Caco-2 (cell line): ENCODE measurements at regions not wholly inside any gene's neighbourhood (a gene's known extent, or its start where the extent isn't known, plus 50 kb on each side); places are given as distances from the start of the nearest gene placed in this dataset.
"Not testable (repeated sequence)": the region's sequence is repeated elsewhere in the genome, so short reads cannot be mapped to it uniquely, and the experiment has no call there.

Experiments
- BruUV-seq: library from RNA; stranded (reverse); fragments of 400-500 nt; replicated peaks from 2 replicates; lab custom pipeline; 2021; lab: Mats Ljungman, UMichigan
- CTCF ChIA-PET: fragments of 300-600 bp; sonication (Branson Sonifier 250); formaldehyde crosslinking; loops from one replicate; lab custom pipeline; 2022; ENCODE audit warnings: antibody characterized with exemption; lab: Charles Lee
- POLR2A ChIA-PET: fragments of 300-600 bp; sonication (Branson Sonifier 250); formaldehyde crosslinking; loops from one replicate; lab custom pipeline; 2022; ENCODE audit warnings: antibody characterized with exemption; lab: Charles Lee
- DNase-seq, 2 experiments: peaks; one replicate each; pipeline versions ENCODE4 v3.0.0 to v3.0.0-alpha.2; 2020 to 2022
- H3K27me3 ChIP-seq: replicated peaks from 2 replicates; pipeline ENCODE4 v1.6.0; 2011; ENCODE audit warnings: low read length; ENCODE audit not compliant: control insufficient read depth, insufficient read depth
- H3K36me3 ChIP-seq: 2 replicates; pipeline ENCODE4 v1.5.1; 2011; ENCODE audit warnings: low read length; ENCODE audit not compliant: control insufficient read depth, insufficient read depth
- H3K4me1 ChIP-seq: fragments of 250-450 bp; sonication (Bioruptor Pico); 2 replicates; pipeline ENCODE4 v1.5.1; 2020; ENCODE audit warnings: mild to moderate bottlenecking
- H3K4me3 ChIP-seq: 2 replicates; pipeline ENCODE4 v1.5.1; 2011; ENCODE audit warnings: low read depth, mild to moderate bottlenecking, control low read depth, low read length
- H3K9me3 ChIP-seq: fragments of 250-450 bp; sonication (Bioruptor Pico); 2 replicates; pipeline ENCODE4 v1.5.1; 2020; ENCODE audit warnings: mild to moderate bottlenecking, moderate library complexity
- H3K27ac Mint-ChIP-seq: one replicate; pipeline ENCODE4 v1.8.0; 2022; ENCODE audit warnings: mixed read lengths; ENCODE audit not compliant: unreplicated experiment
- H3K27me3 Mint-ChIP-seq: one replicate; pipeline ENCODE4 v1.8.0; 2022; ENCODE audit warnings: mixed read lengths; ENCODE audit not compliant: insufficient read depth, unreplicated experiment
- H3K36me3 Mint-ChIP-seq: one replicate; pipeline ENCODE4 v1.8.0; 2022; ENCODE audit warnings: mild to moderate bottlenecking, mixed read lengths; ENCODE audit not compliant: insufficient read depth, unreplicated experiment
- H3K4me1 Mint-ChIP-seq: one replicate; pipeline ENCODE4 v1.8.0; 2022; ENCODE audit warnings: low read depth, mixed read lengths; ENCODE audit not compliant: unreplicated experiment
- H3K4me3 Mint-ChIP-seq: one replicate; pipeline ENCODE4 v1.8.0; 2022; ENCODE audit warnings: mild to moderate bottlenecking, moderate library complexity, mixed read lengths; ENCODE audit not compliant: unreplicated experiment
- H3K9me3 Mint-ChIP-seq: one replicate; pipeline ENCODE4 v1.8.0; 2022; ENCODE audit warnings: mixed read lengths; ENCODE audit not compliant: unreplicated experiment
- intact Hi-C: fragments of 100-400 bp; cut with micrococcal nuclease; formaldehyde crosslinking; loops from one replicate; pipeline ENCODE4 v1.10.0; 2022; ENCODE audit not compliant: unreplicated experiment

- intact Hi-C loops, H3K27me3 Mint-ChIP-seq, BruUV-seq, CTCF ChIA-PET, H3K27me3 ChIP-seq, H3K9me3 Mint-ChIP-seq, H3K9me3 ChIP-seq, H3K27ac Mint-ChIP-seq, H3K4me3 ChIP-seq, H3K4me3 Mint-ChIP-seq, POLR2A ChIA-PET, DNase-seq, H3K4me1 Mint-ChIP-seq, H3K36me3 ChIP-seq, H3K4me1 ChIP-seq: not testable (repeated sequence)
- H3K36me3 Mint-ChIP-seq: peaks cover 20% of the 10 kb centered on the region
Measured at GRCh38 chr15:30723540-30724175, 97.7 kb downstream of the ARHGAP11B start.

DNA sequence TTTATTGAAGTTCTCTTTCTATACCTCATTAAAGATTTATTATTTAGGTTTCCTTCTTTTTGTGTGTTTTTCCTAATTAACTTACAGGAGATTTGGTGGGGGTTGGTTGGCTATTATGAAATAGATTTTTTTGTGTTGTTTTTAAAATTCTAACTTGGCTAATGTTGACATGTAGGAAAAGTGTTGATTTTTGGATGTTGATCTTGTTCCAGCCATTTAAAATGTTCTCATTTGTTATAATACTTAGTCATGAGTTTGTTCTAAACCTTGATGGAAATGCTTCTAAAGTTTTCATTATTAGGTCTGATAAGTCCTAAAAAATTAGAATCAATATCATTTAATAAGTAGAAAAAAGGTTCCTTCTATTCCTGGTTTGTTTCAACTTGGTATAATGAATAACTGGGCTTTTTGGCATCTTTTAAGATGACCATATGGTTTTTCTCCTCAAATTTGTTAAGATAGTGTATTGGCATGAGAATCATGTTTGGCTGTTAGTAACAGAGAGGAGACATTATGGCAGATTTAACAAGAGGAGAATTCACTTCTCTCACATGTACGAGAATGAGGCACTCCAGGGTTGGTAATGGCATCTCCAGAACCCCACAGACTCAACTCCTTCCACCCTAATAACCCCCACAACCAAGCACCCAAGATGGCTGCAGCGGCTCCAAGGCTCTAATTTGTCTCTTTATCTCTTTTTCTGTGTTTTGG lies 104.1 kb downstream of the ARHGAP11B start:
- H3K4me3 ChIP-seq, H3K9me3 Mint-ChIP-seq, H3K4me1 Mint-ChIP-seq, POLR2A ChIA-PET, H3K27me3 ChIP-seq, H3K4me3 Mint-ChIP-seq, CTCF ChIA-PET, H3K27ac Mint-ChIP-seq, H3K36me3 ChIP-seq, H3K4me1 ChIP-seq, BruUV-seq, DNase-seq, H3K27me3 Mint-ChIP-seq, H3K9me3 ChIP-seq, intact Hi-C loops: not testable (repeated sequence)
- peaks cover 33% of the 10 kb centered on the region for H3K36me3 Mint-ChIP-seq

- H3K27me3 ChIP-seq, H3K9me3 Mint-ChIP-seq, CTCF ChIA-PET, H3K4me1 ChIP-seq, H3K4me3 Mint-ChIP-seq, H3K4me3 ChIP-seq, H3K9me3 ChIP-seq, DNase-seq, H3K27me3 Mint-ChIP-seq, BruUV-seq, H3K27ac Mint-ChIP-seq, POLR2A ChIA-PET, H3K4me1 Mint-ChIP-seq, intact Hi-C loops, H3K36me3 ChIP-seq: not testable (repeated sequence)
- peaks cover 38% of the 10 kb centered on the region for H3K36me3 Mint-ChIP-seq
Measured at GRCh38 chr15:30730633-30731032, 104.7 kb downstream of the ARHGAP11B start.

DNA sequence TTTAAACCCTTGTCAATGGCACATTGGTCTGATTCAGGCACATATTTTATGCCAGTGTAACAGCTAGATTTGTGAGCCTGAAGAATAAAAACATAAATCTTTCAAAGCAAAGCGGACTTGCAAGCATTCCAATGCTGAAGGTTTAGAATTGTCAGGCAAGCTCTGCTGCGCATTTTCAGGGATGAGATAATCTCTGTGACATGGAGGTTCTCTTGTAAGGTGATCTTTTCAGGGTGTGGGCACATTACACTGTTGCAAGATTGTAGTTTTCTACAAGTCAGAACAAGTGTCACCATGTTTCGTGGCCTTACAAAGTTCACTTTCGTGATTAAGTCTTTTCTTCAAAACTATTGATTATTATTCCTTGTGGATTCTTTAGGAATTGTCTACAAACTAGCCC lies 106.2 kb downstream of the ARHGAP11B start:
- H3K4me3 Mint-ChIP-seq, H3K4me1 ChIP-seq, H3K4me3 ChIP-seq, intact Hi-C loops, H3K27ac Mint-ChIP-seq, H3K4me1 Mint-ChIP-seq, H3K36me3 ChIP-seq, H3K27me3 Mint-ChIP-seq, H3K27me3 ChIP-seq, H3K9me3 ChIP-seq, H3K9me3 Mint-ChIP-seq, POLR2A ChIA-PET, BruUV-seq, CTCF ChIA-PET, DNase-seq: not testable (repeated sequence)
- peaks cover 38% of the 10 kb centered on the region for H3K36me3 Mint-ChIP-seq

GRCh38 chr15:30735884-30736564 lies 110.1 kb downstream of the ARHGAP11B start:
- H3K4me1 Mint-ChIP-seq, POLR2A ChIA-PET, H3K9me3 ChIP-seq, H3K4me1 ChIP-seq, H3K27ac Mint-ChIP-seq, CTCF ChIA-PET, H3K4me3 ChIP-seq, intact Hi-C loops, H3K4me3 Mint-ChIP-seq, BruUV-seq, H3K27me3 Mint-ChIP-seq, DNase-seq, H3K27me3 ChIP-seq, H3K36me3 ChIP-seq: not testable (repeated sequence)
- peaks cover 24% of the 10 kb centered on the region for H3K9me3 Mint-ChIP-seq
- H3K36me3 Mint-ChIP-seq: peaks cover 33% of the 10 kb centered on the region

DNA sequence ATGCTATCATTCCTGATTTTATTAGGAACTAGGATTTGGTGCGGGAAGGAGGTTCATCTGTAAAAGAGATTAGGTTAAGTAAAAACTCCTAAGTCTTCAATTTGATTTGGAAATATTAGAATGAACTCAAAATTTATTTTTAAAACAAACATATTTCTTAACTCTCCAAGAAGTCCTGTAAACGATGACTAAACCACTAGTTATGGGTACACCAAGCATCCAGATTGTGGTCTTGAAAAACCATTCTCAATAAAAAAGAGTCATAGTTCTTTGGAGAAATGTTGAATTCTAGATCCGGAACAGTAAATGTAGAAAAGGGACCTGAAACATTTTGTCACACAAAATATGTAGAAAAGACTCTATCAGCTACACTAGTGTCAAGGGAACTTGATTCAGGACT lies 116.9 kb downstream of the ARHGAP11B start:
- H3K4me3 ChIP-seq, H3K36me3 ChIP-seq, DNase-seq, H3K9me3 ChIP-seq, H3K27me3 Mint-ChIP-seq, BruUV-seq, H3K4me1 Mint-ChIP-seq, CTCF ChIA-PET, H3K4me1 ChIP-seq, intact Hi-C loops, H3K27ac Mint-ChIP-seq, POLR2A ChIA-PET, H3K4me3 Mint-ChIP-seq, H3K27me3 ChIP-seq: not testable (repeated sequence)
- Mint-ChIP-seq H3K36me3 (peaks cover 21% of the 10 kb centered on the region), H3K9me3 (peaks cover 24% of the 10 kb centered on the region)
